T follicular helper cell (primary cell): ENCODE measurements at regions not wholly inside any gene's neighbourhood (a gene's known extent, or its start where the extent isn't known, plus 50 kb on each side); places are given as distances from the start of the nearest gene placed in this dataset.
"Not testable (repeated sequence)": the region's sequence is repeated elsewhere in the genome, so short reads cannot be mapped to it uniquely, and the experiment has no call there.

Source experiments
- DNase-seq: peaks from one replicate; pipeline ENCODE4 v3.0.0-alpha.2; 2020; ENCODE audit warnings: low read depth

DNA sequence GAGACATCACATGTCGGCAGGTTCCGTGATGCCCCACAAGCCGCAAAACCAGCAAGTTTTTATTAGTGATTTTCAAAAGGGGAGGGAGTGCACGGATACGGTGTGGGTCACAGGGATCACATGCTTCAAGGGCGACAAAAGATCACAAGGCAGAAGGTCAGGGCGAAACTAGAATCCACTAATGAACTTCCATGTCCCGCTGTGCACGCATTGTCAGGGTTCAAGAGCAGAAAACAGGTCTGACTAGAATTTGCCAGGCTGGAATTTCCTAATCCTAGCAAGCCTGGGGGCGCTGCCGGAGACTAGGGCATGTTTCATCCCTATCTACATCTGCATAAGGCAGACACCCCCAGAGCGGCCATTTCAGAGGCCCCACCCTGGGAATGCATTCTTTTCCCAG lies 225.2 kb downstream of the NPHP4 start:
- DNase-seq: not testable (repeated sequence)

DNA sequence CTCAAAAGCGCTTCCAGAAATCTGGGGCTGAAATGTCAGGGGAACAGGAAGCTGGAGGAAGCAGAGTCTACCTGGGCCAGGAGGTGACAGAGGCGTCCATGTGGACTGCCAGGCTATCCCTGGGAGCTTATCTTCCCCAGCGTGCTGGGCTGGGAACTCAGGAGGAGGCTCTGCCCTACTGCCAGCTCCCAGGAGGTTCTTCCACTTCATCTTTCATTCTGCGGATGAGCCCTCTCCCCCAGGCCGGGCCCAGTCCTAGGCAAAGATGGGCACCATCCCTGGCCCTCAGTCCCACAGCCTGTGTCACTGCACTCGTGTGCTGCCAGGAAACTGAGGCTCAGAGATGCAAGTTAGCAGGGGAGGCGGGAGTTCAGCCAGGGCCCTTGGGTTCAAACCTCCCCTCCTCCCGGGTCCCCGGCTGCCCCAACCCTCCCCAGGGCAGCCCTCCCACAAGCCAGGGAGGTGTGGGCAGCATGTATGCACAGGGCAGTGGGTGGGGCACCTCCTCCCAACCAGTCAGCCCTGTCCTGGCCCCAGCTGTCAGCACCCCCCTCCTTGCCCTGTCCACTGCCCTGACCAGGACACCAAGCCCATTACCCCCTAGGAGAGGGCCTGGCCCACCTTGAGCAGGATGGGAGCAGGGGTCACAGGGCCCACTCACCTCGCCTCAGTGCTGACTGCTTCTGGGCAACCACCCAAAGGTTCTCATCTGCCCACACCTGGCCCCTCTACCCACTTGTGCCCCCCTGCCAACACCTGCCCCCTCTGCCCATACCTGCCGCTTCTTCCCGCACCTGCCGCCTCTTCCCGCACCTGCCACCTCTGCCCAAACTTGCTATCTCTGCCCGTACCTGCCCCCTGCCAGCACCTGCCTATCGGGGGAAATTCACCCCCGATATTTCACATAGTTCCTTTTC lies 226.0 kb downstream of the NPHP4 start:
- no peak for DNase-seq

DNA sequence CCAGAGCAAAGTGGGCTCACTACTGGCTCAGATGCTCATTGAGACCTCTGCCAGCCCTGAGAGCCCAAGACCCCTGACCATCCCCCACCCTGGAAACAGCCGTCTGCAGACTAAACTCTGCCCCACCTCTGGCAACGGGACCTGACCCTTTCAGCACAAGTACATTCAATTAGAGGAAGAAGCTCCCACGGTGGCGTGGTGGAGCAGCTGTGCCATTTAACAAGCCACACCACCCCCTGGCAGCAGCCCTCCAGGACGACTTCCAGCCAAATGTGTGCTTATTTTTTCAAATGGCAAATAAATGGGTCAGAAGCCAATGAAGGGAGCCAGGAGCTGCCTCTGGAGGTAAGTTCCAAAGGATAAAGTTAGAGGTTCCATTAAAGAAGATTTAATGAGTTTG lies 226.7 kb downstream of the NPHP4 start:
- DNase-seq: no peak

DNA sequence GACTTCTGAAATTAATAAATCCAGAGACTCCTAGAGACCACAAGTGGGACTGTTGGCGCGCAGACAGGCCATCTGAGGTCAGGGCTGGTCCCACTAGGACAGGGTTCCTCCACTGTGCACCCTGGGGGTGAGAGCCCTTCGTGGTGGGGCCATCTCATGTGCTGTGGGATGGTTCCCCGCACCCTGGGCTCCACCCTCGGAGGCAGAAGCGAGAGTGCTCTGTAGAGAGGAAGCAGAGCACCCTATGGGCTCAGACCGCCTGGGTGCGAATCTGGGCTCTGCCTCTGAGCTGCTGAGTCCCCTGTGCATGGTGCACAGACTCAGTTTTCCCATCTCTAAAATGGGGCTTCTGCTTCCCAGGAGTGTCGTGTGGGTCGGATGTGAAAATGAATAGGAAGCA lies 227.3 kb downstream of the NPHP4 start:
- DNase-seq: no peak

DNA sequence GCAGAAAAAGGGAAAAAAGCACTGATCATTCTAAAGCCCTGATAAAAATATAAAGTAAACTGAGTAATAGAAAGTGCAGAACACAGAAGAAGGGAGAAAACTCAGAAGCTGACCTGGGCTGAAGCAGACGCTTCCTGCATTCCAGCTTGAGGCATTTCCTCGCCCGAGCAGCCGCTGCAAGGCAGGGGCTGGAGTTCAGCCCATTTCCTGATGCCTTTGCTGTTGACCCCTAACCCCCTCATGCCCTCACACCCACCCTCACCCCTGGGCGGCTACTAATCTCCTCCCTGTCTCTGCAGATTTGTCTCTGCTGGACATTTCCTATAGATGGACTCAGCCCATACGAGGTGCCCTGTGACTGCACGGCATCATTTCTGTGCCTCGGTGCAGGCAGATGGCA lies 227.8 kb downstream of the NPHP4 start:
- no peak for DNase-seq

DNA sequence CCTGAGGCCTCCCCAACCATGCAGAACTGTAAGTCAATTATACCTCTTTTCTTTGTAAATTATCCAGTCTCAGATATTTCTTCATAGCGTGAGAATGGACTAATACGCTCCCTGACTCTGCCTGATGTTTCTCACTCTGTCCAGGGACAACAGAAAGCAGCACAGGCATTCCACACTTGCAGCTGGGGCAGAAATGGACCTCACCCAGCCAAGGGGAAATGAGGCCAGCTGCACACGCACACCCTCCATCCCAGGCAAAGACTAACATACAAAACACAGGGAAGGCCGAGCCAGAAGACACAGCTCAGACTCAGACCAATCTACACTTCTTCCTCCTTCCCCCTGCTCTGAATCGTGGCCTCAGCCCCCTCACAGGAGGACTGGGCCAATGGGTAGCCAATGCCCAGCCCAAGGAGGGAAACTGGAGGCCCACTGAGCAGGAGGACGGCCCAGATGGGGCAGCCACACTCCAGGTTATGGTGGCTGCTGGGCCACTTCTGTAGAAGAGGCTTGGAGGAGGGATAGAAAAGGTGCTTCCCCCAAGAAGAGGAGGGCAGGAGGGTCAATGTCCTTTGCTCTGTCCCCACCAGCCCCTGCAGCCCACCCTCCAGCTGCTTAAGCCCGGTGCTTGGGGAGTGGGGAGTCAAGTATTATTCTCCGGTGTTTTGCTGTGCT lies 228.4 kb downstream of the NPHP4 start:
- DNase-seq: no peak

DNA sequence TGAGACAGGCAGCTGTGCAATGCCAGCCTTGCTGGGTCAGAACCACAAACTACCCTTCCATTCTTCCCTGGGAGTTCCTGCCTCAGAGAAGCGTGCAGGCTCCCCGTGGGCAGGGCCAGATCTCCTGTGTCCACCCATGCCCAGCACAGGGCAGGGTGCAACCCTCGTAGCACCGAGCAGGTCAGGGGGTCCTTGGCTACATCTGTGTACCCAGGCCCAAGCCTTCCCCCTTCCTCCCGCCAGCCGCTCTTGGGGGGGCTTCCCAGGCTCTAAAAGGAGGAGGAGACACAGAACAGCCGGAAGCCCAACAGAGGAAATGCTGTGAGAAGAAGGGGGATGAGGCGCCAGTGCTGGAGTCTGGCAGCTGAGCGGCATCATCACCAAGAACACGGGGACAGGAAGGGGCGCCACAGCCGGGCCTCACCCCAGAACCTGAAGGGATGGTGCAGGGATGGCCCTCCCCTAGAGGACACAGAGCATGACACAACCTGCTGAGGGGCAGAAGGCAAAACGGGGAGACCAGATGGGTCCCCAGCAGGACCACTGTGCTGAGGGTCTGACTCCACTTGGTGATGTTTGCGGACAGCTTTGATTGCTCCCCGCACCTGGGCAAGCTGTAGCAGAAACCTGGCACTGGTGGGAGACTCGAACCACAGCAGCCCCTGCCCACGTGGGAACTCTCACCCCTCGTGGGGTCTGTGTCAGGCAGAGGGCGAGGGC lies 233.2 kb downstream of the NPHP4 start:
- no peak for DNase-seq

DNA sequence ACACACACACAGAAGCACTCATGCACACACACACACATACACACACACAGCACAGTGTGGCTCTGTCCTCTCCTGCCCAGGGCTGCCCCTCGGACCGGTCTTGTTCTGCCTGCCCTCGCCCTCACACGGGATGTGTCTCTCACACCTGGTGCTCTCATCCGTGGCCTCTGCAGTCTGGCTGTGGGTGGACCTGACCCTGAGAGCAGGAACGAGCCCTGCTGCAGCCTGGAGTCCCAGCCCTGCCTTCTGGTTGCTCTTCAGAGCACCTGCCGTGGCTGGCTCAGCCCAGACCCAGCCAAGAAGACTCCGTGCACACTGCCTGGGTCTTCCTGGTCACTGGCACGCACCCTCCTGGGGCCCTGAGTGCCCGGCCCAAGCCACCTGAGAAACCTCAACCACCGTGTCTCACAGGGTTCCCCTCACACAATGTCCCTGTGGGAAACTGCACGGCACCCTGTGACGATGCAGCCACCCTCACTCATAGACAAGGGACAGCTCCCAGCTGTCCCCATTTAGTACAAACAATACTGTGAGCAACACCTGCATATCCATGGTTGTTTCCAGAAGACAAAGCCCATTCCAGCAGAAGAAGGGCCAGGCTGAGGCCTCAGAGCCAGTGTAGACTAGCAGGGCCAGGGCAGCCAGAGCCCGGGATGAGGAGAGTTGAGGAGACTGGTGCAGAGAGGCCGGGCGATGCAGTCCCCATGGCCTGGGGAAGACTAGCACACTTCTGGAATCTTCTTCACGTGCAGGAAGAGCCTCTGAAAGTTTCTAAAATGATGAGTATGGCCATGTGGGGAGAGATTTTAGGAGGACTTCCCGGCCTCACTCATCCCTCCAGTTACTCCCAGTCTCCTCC lies 234.0 kb downstream of the NPHP4 start:
- DNase-seq: no peak

DNA sequence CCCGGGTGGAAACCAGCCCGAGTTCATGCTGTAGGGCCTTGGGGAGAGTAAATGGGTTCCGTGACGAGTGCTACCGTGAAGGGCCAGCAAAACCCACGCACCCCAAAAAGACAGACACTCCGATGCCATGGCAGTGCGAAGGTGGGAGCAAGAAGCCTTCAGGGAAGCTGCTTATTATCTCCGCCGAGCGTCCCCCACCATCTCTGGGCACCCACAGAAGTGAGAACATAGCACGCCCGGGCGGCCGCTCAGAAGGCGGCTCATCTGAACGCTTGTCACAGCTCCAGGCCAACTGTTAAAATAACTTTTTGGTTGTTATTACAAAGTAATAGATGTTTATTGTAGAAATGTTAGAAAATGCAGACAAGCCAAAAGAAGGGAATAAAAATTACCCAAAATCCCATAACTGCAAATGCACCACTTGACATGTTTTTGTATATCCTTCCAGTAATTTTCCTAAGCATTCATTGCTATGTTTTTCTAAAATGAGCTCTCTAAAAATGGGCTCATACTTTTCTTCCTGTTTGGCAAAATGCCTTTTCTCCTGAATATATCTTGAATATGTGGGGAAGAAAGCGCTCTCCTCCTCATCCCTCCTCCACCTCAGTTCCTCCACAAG lies 234.9 kb downstream of the NPHP4 start:
- no peak for DNase-seq

DNA sequence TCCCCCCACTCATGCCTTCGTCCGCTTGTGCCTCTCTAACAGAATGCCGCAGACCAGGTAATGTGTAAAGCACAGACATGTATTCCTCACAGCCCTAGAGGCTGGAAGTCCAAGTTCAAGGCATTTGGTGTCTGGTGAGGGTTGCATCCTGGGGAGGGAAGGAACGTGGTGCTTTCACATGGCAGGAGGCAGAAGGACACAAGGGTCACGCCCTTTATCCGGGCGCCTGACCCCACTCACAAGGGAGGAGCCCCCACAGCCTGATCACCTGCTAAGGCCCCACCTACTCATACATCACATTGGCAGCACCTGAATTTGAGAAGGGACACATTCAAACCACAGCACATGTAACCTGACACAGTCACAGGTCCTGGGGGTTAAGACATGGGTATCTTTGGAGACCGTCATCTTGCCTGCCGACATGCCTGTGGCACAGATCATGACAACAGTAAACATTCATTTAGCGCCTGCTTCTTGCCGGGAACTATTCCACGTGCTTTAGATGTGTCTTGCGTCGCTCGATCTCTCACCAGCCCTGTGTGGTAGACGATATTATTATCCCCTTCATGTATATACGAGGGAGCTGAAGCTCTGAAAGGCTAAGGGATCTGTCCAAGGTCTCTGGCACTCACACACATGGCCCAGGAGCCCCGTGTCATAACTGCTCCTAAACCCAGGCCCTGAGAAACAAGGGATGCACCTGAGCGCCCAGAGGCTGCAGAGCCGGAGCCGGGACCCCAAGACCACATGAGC lies 235.6 kb downstream of the NPHP4 start:
- no peak for DNase-seq

DNA sequence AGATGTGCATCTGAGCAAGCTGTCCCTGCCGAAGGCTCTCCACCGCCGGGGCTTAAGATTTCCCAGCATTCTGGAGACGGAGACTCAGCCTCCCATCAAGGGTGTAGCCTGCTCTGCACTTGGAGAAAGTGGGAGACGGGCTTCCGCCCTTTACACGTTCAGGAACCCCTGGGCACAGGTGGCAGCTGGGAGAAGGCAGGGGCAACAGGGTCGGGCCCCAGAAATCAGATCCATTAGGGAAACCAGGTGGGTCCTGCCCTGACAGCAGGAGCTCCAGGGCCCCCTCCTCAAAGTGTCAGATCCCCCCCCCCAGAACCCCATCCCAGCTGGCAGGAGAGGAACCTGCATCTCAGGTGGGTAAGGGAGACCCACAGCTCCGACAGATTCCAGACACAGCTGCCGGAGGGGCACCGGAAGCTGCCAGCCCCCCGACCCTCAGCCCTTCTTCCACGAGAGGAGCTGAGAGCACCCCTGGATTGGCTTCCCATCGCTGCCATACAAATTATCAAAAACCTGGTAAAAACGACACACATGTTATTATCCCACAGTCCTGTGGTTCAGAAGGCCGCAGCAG lies 236.6 kb downstream of the NPHP4 start:
- DNase-seq: no peak

DNA sequence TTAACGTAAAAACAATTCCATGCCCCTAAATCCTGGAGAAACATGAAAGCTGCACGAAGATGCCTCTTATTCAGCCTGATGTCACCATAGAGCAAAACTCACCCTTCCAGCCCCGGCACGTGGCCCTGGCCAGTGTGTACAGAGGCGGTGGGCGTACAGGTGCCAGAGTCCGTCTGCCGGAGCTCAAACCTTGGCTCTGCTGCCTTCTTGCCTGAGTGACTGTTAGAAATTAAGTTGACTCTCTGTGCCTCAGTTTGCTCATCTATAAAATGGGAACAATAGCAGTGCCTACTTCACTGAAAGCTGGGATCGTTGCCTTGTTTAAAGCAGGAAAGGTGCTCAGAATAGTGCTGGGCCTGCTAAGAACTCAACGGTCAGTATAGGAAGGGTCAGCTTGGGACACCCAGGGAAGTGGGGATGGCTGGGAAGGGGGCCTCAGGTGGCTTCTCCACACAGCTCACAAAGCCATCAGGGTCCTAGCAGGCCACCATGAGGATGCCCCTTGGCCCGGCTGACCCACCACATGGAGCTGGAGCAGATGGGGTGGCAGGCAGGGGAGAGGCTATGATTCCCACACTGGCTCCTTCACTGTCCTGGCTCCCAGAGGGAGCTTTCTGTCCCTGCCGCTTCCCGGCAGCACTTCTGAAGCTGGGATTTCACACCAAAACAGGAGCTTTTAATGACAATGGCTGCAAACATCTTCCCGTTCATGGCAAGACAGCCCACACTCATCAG lies 237.2 kb downstream of the NPHP4 start:
- no peak for DNase-seq

DNA sequence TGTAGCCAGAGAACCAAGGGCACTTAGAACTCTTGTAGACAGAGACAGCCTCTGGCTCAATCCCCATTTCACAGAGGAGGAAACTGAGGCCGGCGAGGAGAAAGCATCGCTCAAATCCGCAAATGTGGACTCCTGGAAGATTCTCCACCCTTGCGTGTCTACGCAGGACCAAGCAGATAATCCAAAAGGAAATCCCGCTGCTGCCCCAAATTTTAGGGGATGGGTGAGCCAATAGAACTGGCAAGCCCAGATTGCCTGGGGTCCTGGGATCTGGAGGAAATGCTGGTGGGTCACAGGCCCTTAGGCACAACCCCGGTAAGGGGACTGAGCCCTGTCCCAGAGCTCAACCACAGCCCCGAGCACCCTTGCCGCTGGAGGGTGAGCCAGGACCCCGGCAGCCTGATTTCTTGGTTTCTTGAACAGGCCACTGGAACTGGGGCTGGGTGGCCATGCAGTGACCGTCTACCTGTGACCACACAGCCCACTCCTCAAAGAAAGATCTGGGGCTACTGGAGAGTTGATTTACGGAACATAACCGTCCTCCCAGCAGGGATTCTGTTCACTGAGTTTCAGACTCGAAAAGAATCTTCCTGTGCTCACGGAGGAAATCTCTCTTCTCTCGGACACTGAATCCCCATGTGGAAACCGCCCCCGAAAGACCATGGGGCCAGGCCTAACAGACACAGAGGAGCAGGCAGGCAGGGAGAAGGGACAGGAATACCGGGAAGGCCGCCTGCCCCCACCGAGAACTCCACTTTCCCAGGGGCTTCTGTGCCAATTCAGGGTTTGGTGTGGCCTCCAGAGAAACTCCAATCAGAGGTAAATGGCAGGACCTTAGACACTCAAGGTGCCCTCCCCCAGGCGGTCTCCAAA lies 238.4 kb downstream of the NPHP4 start:
- no peak for DNase-seq

DNA sequence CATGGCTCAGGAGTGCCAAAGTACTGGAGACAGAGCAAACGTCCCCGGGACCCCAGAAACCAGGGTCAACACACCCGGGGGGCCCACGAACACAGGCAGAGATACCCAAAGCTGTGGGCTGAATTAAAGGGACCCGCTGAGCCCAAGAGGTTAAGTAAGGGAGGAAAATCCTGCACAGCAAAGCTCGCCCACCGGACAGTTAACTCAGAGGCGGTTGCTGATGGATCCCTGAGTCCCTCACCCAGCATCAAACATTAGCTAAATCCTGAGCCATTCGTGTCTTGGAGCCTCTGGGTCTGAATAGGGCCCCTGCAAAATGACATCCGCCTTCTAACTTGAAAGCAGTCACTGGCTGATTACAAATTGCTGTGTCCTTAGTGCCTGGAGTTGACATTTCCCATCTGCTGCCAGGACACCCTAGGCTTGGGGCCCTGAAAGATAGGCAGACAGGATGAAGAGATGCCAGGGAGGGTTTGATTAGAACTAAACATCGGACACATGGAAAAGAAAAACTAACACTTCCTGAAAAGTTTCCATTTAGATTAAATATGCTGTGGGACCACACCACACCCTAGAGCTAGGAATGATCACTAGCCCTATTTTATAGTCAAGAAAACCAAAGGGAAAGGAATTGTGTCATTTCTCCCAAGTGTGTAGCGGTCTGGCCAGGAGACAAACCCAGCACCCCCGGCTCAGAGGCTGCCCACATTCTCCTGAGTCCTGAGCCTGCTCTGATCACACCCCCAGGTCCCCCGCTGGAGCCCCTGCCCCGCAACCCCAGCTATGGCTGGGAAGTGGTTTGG lies 239.3 kb downstream of the NPHP4 start:
- no peak for DNase-seq

DNA sequence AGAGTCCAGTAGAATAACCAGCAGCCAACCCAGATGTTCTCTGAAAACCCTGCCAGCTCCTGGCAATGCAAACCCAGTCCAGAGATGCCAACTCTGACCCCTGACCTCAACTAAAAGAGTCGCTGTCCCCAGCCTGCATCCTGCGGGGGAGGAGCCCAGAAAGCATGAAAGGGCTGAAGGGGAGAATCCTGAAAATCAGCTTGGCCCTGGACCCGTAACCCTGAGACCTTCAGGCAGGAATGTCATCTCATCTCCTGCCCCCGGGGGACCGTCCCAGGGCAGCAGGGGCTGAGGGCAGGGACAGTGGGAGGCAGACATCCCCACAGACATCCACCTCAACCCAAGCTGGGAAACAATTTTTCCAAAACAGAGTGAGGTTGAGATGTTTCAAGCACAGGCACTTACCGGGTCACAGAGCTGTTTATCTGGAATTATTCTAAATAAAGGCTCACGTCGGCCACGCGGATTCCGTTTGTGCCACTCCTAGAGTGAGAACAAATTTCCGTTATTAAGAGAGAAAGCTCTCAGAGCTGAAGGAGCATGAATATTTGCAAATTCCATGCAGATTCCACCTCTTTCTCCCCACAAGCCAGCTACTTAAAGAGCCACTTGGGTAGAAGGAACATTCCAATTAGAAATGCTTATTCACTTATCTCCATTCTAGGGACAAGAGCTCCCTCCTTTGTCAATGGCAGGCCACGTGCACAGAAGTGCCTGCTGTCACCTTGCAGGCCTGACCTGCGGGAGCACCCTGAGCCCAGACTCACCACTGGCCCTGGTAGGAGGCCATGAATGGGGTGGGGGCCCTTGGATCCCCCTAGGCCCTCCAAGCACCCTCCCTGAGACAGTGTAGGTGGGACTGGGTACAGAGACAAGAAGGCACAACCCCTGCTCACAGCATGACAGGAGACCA lies 240.1 kb downstream of the NPHP4 start:
- DNase-seq: no peak

DNA sequence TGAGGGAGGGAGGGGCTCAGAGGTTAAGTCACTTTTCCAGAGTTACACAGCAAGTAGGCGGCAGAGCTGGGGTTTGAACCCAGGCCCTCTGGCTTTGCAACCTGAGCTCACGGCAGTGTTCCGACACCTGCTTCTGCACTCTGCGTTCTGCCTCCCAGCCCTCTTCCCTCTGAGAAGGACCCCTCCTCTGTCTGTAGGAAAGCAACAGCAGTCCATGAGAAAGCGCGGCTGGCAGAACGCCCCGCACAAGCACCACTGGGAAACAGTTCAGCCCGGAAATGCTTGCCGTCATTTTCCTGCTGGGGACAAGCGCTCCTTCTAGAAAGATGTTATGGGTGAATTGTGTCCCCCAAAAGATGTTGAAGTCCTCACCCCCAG lies 241.1 kb downstream of the NPHP4 start:
- no peak for DNase-seq
